Activated CD4-positive, alpha-beta T cell treated with anti-CD3 and anti-CD28 coated beads, Interleukin-2, amount 10 ng/mL, durations not matched to agents 24 days and 14 days (primary cell): ENCODE measurements at regions not wholly inside any gene's neighbourhood (a gene's known extent, or its start where the extent isn't known, plus 50 kb on each side); places are given as distances from the start of the nearest gene placed in this dataset.
"Not testable (repeated sequence)": the region's sequence is repeated elsewhere in the genome, so short reads cannot be mapped to it uniquely, and the experiment has no call there.

Source experiments
- DNase-seq: peaks from one replicate; pipeline ENCODE4 v3.0.0; 2022
- H3K27ac Mint-ChIP-seq: one replicate; pipeline ENCODE4 v1.8.0; 2022; ENCODE audit warnings: mild to moderate bottlenecking, mixed read lengths
- H3K27me3 Mint-ChIP-seq: one replicate; pipeline ENCODE4 v1.8.0; 2022; ENCODE audit warnings: mixed read lengths
- H3K36me3 Mint-ChIP-seq: one replicate; pipeline ENCODE4 v1.8.0; 2022; ENCODE audit warnings: low read depth, mild to moderate bottlenecking, mixed read lengths
- H3K4me1 Mint-ChIP-seq: one replicate; pipeline ENCODE4 v1.8.0; 2021; ENCODE audit warnings: mixed read lengths
- H3K4me3 Mint-ChIP-seq: one replicate; pipeline ENCODE4 v1.8.0; 2022; ENCODE audit warnings: mild to moderate bottlenecking, moderate library complexity, mixed read lengths
- H3K9me3 Mint-ChIP-seq: one replicate; pipeline ENCODE4 v1.8.0; 2021; ENCODE audit warnings: mixed read lengths
- intact Hi-C: fragments of 100-400 bp; cut with micrococcal nuclease; formaldehyde crosslinking; loops from one replicate; pipeline ENCODE4 v1.15.1; 2023

DNA sequence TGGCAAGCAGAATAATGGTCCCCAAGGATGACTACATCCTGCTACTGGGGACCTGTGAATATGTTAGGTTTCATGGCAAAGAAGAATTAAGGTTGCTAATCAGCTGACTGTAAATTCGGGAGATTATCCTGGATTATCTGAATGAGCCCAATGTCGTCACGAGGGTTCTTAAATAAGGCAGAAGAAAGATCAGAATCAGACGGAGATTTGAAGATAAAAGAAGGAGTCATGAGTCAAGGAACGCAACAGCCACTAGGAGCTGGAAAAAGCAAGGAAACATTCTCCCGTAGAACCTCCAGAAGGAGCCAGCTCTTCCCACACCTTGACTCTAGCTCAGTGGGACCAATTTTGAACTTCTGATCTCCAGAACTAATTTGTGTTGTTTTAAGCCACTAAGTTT, 82.9 kb upstream of the APBB1IP start:
- no peaks in the 10 kb centered on the region for H3K4me1 Mint-ChIP-seq
- H3K9me3 Mint-ChIP-seq, result no peaks in the 10 kb centered on the region
- H3K27ac Mint-ChIP-seq, result no peak overlapping the region
- intact Hi-C loops, result no loop called here
- no peak for DNase-seq
- H3K27me3 Mint-ChIP-seq, result peaks cover 30% of the 10 kb centered on the region
- H3K36me3 Mint-ChIP-seq, result no peaks in the 10 kb centered on the region
- H3K4me3 Mint-ChIP-seq, result no peak overlapping the region

DNA sequence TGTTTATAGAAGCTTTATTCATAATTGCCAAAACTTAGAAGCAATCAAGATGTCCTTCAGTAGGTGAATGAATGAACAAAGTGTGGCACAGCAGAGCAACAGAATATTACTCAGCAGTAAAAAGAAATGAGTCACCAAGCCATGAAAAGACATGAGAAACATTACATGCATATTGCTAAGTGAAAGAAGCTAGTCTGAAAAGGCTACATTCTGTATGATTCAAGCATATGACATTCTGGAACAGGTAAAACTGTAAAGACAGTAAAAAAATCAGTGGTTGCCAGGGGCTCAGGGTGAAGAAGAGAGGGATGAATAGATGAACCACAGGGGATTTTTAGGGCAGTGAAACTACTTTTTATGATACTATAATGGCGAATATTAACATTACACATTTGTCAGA, 80.9 kb upstream of the APBB1IP start:
- no peak for DNase-seq
- Mint-ChIP-seq H3K9me3 (no peaks in the 10 kb centered on the region), H3K27me3 (peaks cover 37% of the 10 kb centered on the region), H3K4me3 (no peak overlapping the region), H3K4me1 (no peaks in the 10 kb centered on the region), H3K36me3 (no peaks in the 10 kb centered on the region), H3K27ac (no peak overlapping the region)
- intact Hi-C loops, result no loop called here

- DNase-seq, result no peak
- H3K4me3 Mint-ChIP-seq, result no peak overlapping the region
- no peaks in the 10 kb centered on the region for H3K4me1 Mint-ChIP-seq
- H3K27ac Mint-ChIP-seq, result no peak overlapping the region
- H3K36me3 Mint-ChIP-seq, result no peaks in the 10 kb centered on the region
- intact Hi-C loops, result no loop called here
- H3K27me3 Mint-ChIP-seq, result peaks cover 33% of the 10 kb centered on the region
- H3K9me3 Mint-ChIP-seq, result no peaks in the 10 kb centered on the region
Measured at GRCh38 chr10:26358071-26358470, 80.1 kb upstream of the APBB1IP start.

- H3K36me3 Mint-ChIP-seq, result no peaks in the 10 kb centered on the region
- H3K4me3 Mint-ChIP-seq, result no peak overlapping the region
- no peak overlapping the region for H3K27ac Mint-ChIP-seq
- H3K9me3 Mint-ChIP-seq, result no peaks in the 10 kb centered on the region
- DNase-seq, result no peak
- no peaks in the 10 kb centered on the region for H3K4me1 Mint-ChIP-seq
- intact Hi-C loops, result no loop called here
- H3K27me3 Mint-ChIP-seq, result peaks cover 30% of the 10 kb centered on the region
Measured at GRCh38 chr10:26359670-26360069, 78.5 kb upstream of the APBB1IP start.

GRCh38 chr10:26361351-26361750, 76.8 kb upstream of the APBB1IP start:
- intact Hi-C loops, result no loop called here
- no peak for DNase-seq
- peaks cover 3% of the 10 kb centered on the region for H3K9me3 Mint-ChIP-seq

GRCh38 chr10:26361971-26362370, 76.2 kb upstream of the APBB1IP start:
- Mint-ChIP-seq H3K27me3 (peaks cover 25% of the 10 kb centered on the region), H3K4me1 (no peaks in the 10 kb centered on the region), H3K9me3 (peaks cover 3% of the 10 kb centered on the region), H3K27ac (no peak overlapping the region), H3K36me3 (no peaks in the 10 kb centered on the region), H3K4me3 (no peak overlapping the region)
- intact Hi-C loops, result no loop called here
- DNase-seq, result no peak

More at GRCh38 chr10:26361351-26361750, 76.8 kb upstream of the APBB1IP start:
- H3K36me3 Mint-ChIP-seq, result no peaks in the 10 kb centered on the region
- no peak overlapping the region for H3K4me3 Mint-ChIP-seq
- H3K4me1 Mint-ChIP-seq, result no peaks in the 10 kb centered on the region
- H3K27me3 Mint-ChIP-seq, result peaks cover 25% of the 10 kb centered on the region
- H3K27ac Mint-ChIP-seq, result no peak overlapping the region

GRCh38 chr10:26365681-26366358, 72.3 kb upstream of the APBB1IP start:
- Mint-ChIP-seq H3K4me3 (no peak overlapping the region), H3K9me3 (peaks cover 8% of the 10 kb centered on the region), H3K4me1 (no peaks in the 10 kb centered on the region), H3K36me3 (no peaks in the 10 kb centered on the region), H3K27ac (no peak overlapping the region), H3K27me3 (peaks cover 12% of the 10 kb centered on the region)
- intact Hi-C loops, result no loop called here
- no peak for DNase-seq

GRCh38 chr10:26367035-26367434, 71.1 kb upstream of the APBB1IP start:
- intact Hi-C loops, result not testable (repeated sequence)

GRCh38 chr10:26367771-26368170, 70.4 kb upstream of the APBB1IP start:
- H3K27me3 Mint-ChIP-seq, result peaks cover 14% of the 10 kb centered on the region
- H3K4me1 Mint-ChIP-seq, result no peaks in the 10 kb centered on the region

More at GRCh38 chr10:26367035-26367434, 71.1 kb upstream of the APBB1IP start:
- not testable (repeated sequence) for H3K27me3 Mint-ChIP-seq, H3K9me3 Mint-ChIP-seq, H3K4me1 Mint-ChIP-seq, H3K36me3 Mint-ChIP-seq, H3K27ac Mint-ChIP-seq, H3K4me3 Mint-ChIP-seq, DNase-seq

GRCh38 chr10:26368463-26368862, 69.7 kb upstream of the APBB1IP start:
- H3K4me1 Mint-ChIP-seq, result no peaks in the 10 kb centered on the region
- H3K4me3 Mint-ChIP-seq, result no peak overlapping the region
- H3K9me3 Mint-ChIP-seq, result peaks cover 8% of the 10 kb centered on the region
- no peaks in the 10 kb centered on the region for H3K36me3 Mint-ChIP-seq
- intact Hi-C loops, result no loop called here
- H3K27ac Mint-ChIP-seq, result no peak overlapping the region
- peaks cover 14% of the 10 kb centered on the region for H3K27me3 Mint-ChIP-seq
- DNase-seq, result no peak

More at GRCh38 chr10:26367771-26368170, 70.4 kb upstream of the APBB1IP start:
- intact Hi-C loops, result no loop called here
- H3K4me3 Mint-ChIP-seq, result no peak overlapping the region
- peaks cover 8% of the 10 kb centered on the region for H3K9me3 Mint-ChIP-seq
- peak; percentile 79 for DNase-seq
- no peak overlapping the region for H3K27ac Mint-ChIP-seq
- no peaks in the 10 kb centered on the region for H3K36me3 Mint-ChIP-seq

GRCh38 chr10:26372513-26373354, 65.4 kb upstream of the APBB1IP start:
- H3K9me3 Mint-ChIP-seq, result peaks cover 4% of the 10 kb centered on the region
- no peak for DNase-seq
- intact Hi-C loops, result no loop called here
- no peaks in the 10 kb centered on the region for H3K4me1 Mint-ChIP-seq
- H3K36me3 Mint-ChIP-seq, result no peaks in the 10 kb centered on the region
- H3K27me3 Mint-ChIP-seq, result peaks cover 23% of the 10 kb centered on the region
- H3K4me3 Mint-ChIP-seq, result no peak overlapping the region
- no peak overlapping the region for H3K27ac Mint-ChIP-seq

GRCh38 chr10:26374426-26374825, 63.7 kb upstream of the APBB1IP start:
- no peak overlapping the region for H3K4me3 Mint-ChIP-seq
- no peak overlapping the region for H3K27ac Mint-ChIP-seq
- H3K27me3 Mint-ChIP-seq, result peaks cover 25% of the 10 kb centered on the region
- intact Hi-C loops, result no loop called here
- peaks cover 4% of the 10 kb centered on the region for H3K9me3 Mint-ChIP-seq
- no peaks in the 10 kb centered on the region for H3K4me1 Mint-ChIP-seq
- H3K36me3 Mint-ChIP-seq, result no peaks in the 10 kb centered on the region
- no peak for DNase-seq

DNA sequence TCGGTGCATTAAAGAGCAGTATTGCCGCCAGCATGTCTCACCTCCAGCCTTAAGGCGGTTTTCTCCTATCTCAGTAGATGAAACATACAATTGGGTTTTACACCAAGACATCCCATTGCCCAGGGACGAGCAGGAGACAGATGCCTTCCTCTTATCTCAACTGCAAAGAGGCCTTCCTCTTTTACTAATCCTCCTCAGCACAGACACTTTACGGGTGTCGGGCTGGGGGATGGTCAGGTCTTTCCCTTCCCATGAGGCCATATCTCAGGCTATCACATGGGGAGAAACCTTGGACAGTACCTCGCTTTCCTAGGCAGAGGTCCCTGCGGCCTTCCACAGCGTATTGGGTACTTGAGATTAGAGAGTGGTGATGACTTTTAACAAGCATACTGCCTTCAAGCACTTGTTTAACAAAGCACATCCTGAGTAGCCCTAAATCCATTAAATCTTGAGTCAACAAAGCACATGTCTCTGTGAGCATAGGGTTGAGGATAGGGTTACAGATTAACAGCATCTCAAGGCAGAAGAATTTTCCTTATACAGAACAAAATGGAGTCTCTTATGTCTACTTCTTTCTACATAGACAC, 60.8 kb upstream of the APBB1IP start:
- intact Hi-C loops, H3K4me1 Mint-ChIP-seq, DNase-seq, H3K27ac Mint-ChIP-seq, H3K4me3 Mint-ChIP-seq, H3K9me3 Mint-ChIP-seq, H3K36me3 Mint-ChIP-seq: not testable (repeated sequence)
- peaks cover 22% of the 10 kb centered on the region for H3K27me3 Mint-ChIP-seq

DNA sequence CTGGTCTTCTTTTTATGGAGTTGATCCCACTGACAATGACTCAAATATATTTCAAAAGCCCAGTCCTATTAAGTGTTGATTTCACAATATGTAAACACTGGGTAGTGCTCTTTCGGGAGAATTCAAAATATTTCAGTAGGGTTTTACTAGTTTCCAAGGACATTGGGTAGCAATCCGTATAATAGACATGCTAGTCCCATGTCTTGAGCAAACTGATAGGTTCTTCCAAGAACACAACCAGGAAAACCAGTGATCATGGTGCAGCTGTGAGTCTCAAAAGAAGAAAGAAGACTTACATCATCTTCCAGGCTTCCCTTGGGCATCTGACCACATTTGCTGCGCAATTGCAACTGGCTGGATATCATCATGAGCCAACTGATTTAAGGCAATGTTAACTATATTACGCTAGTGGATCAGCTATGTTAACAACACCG, 59.3 kb upstream of the APBB1IP start:
- no peak overlapping the region for H3K27ac Mint-ChIP-seq
- no peak overlapping the region for H3K4me3 Mint-ChIP-seq
- H3K4me1 Mint-ChIP-seq, result no peaks in the 10 kb centered on the region
- DNase-seq, result no peak
- no peaks in the 10 kb centered on the region for H3K36me3 Mint-ChIP-seq
- H3K9me3 Mint-ChIP-seq, result peaks cover 8% of the 10 kb centered on the region
- H3K27me3 Mint-ChIP-seq, result peaks cover 17% of the 10 kb centered on the region
- intact Hi-C loops, result no loop called here
